Small intestine (tissue), 7 donors: ENCODE measurements at regions not wholly inside any gene's neighbourhood (a gene's known extent, or its start where the extent isn't known, plus 50 kb on each side); places are given as distances from the start of the nearest gene placed in this dataset.
"Not testable (repeated sequence)": the region's sequence is repeated elsewhere in the genome, so short reads cannot be mapped to it uniquely, and the experiment has no call there.

Source experiments
- DNase-seq, 2 donors: peaks; one replicate each; pipeline versions ENCODE4 v3.0.0 to v3.0.0-alpha.2; 2013
- FAIRE-seq: peaks from 2 replicates; lab custom pipeline; 2012; peaks lifted over from hg19 to GRCh38; lab: Jason Lieb, UNC
- H3K27ac ChIP-seq, 3 donors: one replicate each; pipeline ENCODE4 v1.5.1; 2013; ENCODE audit warnings: low read length in 2 of 3, mild to moderate bottlenecking in 2 of 3, control low read depth in 1 of 3, inconsistent platforms in 1 of 3, low read depth in 1 of 3, moderate library complexity in 1 of 3
- H3K27me3 ChIP-seq, 3 donors: one replicate each; pipeline ENCODE4 v1.6.1; 2013; ENCODE audit warnings: low read length in 3 of 3, inconsistent platforms in 1 of 3; ENCODE audit not compliant: control insufficient read depth in 3 of 3, insufficient read depth in 3 of 3
- H3K36me3 ChIP-seq, 3 donors: one replicate each; pipeline ENCODE4 v1.6.1; 2013; ENCODE audit warnings: low read length in 3 of 3, inconsistent platforms in 1 of 3, low read depth in 1 of 3, mild to moderate bottlenecking in 1 of 3, moderate library complexity in 1 of 3; ENCODE audit not compliant: control insufficient read depth in 3 of 3, insufficient read depth in 2 of 3
- H3K4me1 ChIP-seq, 3 donors: one replicate each; pipeline ENCODE4 v1.6.1; 2013; ENCODE audit warnings: low read length in 2 of 3, inconsistent platforms in 1 of 3, low read depth in 1 of 3, mild to moderate bottlenecking in 1 of 3, moderate library complexity in 1 of 3; ENCODE audit not compliant: control insufficient read depth in 3 of 3, insufficient read depth in 2 of 3
- H3K4me3 ChIP-seq, 3 donors: one replicate each; pipeline ENCODE4 v1.5.1; 2013; ENCODE audit warnings: low read length in 3 of 3, control low read depth in 1 of 3, inconsistent platforms in 1 of 3, low read depth in 1 of 3, mild to moderate bottlenecking in 1 of 3, moderate library complexity in 1 of 3
- H3K9me3 ChIP-seq, 2 donors: one replicate each; pipeline ENCODE4 v1.6.1; 2013; ENCODE audit warnings: low read depth in 1 of 2, low read length in 1 of 2; ENCODE audit not compliant: control insufficient read depth in 2 of 2, insufficient read depth in 1 of 2
- WGBS, 3 donors: extraction: QIAGEN DNeasy Blood & Tissue Kit; methylation state at CpG; one replicate each; pipeline ENCODE4 v1.1.7; 2013; 5-methylcytosine and 5-hydroxymethylcytosine counted together
- donor health status: healthy with polysubstance abuse.
- donor health status: control.
- donor health status: control.
- donor health status: Bipolar disorder and iron deficiency.
- donor health status: healthy.

GRCh38 chr2:163043201-163043600 is 204.6 kb upstream of the KCNH7 start:
- FAIRE-seq, result no peak

DNA sequence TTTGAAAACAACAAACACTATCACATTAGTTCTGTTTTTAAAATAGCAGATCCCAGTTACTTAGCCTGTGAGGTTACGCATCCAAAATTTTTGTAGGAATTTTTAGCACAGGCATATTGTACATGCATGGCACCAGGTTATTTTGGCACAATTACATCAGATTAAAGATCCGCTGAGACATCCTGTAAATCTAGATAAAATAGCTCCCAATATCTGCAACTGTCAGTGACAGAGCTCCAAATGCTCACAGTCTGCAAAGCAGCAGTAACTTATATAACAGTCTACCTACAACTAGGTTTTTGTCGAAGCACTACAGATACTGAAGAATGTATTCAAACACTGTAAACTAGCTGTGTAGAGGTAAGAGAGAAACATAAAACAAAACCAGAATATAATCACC is 200.7 kb upstream of the KCNH7 start:
- Histone ChIP-seq H3K9me3 (no peaks in the 10 kb centered on the region), H3K36me3 (no peaks in the 10 kb centered on the region), H3K4me1 (no peaks in the 10 kb centered on the region), H3K27me3 (no peaks in the 10 kb centered on the region), H3K4me3 (no peak overlapping the region), H3K27ac (no peak overlapping the region)
- WGBS, 3 donors, result 83 to 93% (median 88%) methylated on average over 3 of the region's 3 CpGs
- DNase-seq, result no peak
- FAIRE-seq, result no peak

More at GRCh38 chr2:163043201-163043600, 204.6 kb upstream of the KCNH7 start:
- no peaks in the 10 kb centered on the region for H3K4me1 ChIP-seq
- H3K27ac ChIP-seq, result no peak overlapping the region
- 70 to 79% (median 79%) methylated on average over 1 of the region's 1 CpG for WGBS, 3 donors
- no peaks in the 10 kb centered on the region for H3K36me3 ChIP-seq
- DNase-seq, result no peak
- no peaks in the 10 kb centered on the region for H3K27me3 ChIP-seq
- H3K9me3 ChIP-seq, result no peaks in the 10 kb centered on the region
- H3K4me3 ChIP-seq, result no peak overlapping the region

GRCh38 chr2:163028807-163029206 is 190.2 kb upstream of the KCNH7 start:
- H3K27me3 ChIP-seq, result no peaks in the 10 kb centered on the region
- H3K4me3 ChIP-seq, result no peak overlapping the region
- H3K36me3 ChIP-seq, result no peaks in the 10 kb centered on the region
- DNase-seq (no peak), FAIRE-seq (no peak)
- H3K27ac ChIP-seq, result no peak overlapping the region
- H3K9me3 ChIP-seq, result no peaks in the 10 kb centered on the region
- 65 to 78% (median 75%) methylated on average over 2 of the region's 2 CpGs for WGBS, 3 donors
- no peaks in the 10 kb centered on the region for H3K4me1 ChIP-seq

DNA sequence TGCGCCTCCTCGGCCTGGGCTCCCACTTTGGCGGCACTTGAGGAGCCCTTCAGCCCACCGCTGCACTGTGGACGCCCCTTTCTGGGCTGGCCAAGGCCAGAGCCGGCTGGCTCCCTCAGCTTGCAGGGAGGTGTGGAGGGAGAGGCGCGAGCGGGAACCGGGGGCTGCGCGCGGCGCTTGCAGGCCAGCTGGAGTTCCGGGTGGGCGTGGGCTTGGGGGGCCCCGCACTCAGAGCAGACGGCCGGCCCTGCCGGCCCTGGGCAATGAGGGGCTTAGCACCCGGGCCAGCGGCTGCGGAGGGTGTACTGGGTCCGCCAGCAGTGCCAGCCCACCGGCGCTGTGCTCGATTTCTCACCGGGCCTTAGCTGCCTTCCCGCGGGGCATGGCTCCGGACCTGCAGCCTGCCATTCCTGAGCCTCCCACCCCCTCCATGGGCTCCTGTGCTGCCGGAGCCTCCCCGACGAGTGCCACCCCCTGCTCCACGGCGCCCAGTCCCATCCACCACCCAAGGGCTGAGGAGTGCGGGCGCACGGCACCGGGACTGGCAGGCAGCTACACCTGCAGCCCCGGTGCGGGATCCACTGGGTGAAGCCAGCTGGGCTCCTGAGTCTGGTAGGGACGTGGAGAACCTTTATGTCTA is 187.7 kb upstream of the KCNH7 start:
- not testable (repeated sequence) for H3K36me3 ChIP-seq, H3K27ac ChIP-seq, H3K27me3 ChIP-seq, DNase-seq, H3K4me3 ChIP-seq, FAIRE-seq, H3K9me3 ChIP-seq, H3K4me1 ChIP-seq
- WGBS, 3 donors, result 76 to 85% (median 80%) methylated on average over 34 to 43 of the region's 43 CpGs

GRCh38 chr2:163016882-163017281 is 178.3 kb upstream of the KCNH7 start:
- H3K9me3 ChIP-seq, DNase-seq, H3K27me3 ChIP-seq, H3K4me3 ChIP-seq, H3K36me3 ChIP-seq, H3K27ac ChIP-seq, H3K4me1 ChIP-seq, FAIRE-seq: not testable (repeated sequence)
- WGBS, 3 donors, result 55 to 69% (median 58%) methylated on average over 5 of the region's 5 CpGs

DNA sequence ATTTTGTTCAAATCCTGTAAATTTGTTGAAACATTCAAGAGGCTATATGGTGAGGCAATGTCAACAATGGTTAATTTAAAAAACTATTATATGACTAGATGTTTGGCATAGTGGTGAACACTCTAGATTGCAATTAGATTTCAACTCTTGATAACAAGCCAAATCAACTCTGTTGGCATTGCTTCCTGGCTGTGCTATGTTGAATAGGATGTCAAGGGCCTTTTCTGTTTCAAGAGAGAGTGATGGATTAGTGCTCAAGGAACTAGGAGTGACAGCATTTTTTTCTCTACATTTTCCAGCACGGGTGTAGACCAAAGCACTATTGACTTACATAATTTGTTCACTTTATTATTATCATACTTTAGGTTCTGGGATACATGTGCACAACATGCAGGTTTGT is 172.4 kb upstream of the KCNH7 start:
- H3K9me3 ChIP-seq, result peaks cover 0 to 3% of the 10 kb centered on the region in 2 donors
- no peak overlapping the region for H3K4me3 ChIP-seq
- no peaks in the 10 kb centered on the region for H3K36me3 ChIP-seq
- H3K4me1 ChIP-seq, result no peaks in the 10 kb centered on the region
- no peak overlapping the region for H3K27ac ChIP-seq
- 52 to 54% (median 52%) methylated on average over 1 of the region's 1 CpG for WGBS, 3 donors
- DNase-seq, result no peak
- FAIRE-seq, result no peak
- H3K27me3 ChIP-seq, result no peaks in the 10 kb centered on the region

DNA sequence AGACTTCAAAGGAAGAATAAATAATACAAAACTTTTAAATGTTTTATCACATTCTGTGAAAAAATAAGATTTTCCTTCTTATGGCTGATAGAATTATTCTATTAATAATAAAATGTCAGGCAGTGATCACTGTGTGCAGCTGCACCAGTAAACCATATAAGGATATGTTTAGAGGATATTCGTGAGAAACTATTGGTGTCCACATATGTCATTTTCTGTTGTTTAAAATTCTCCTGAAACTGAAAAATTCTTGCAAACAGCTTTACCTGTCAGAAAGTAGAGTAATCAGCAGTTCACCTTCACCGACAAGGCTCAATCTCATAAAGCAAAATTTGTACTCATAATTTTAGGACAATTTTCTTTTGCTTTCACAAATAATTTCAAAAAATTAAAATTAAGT is 170.1 kb upstream of the KCNH7 start:
- Histone ChIP-seq H3K4me1 (no peaks in the 10 kb centered on the region), H3K27me3 (no peaks in the 10 kb centered on the region), H3K4me3 (no peak overlapping the region), H3K36me3 (no peaks in the 10 kb centered on the region), H3K9me3 (no peaks in the 10 kb centered on the region), H3K27ac (no peak overlapping the region)
- FAIRE-seq (no peak), DNase-seq (no peak)
- WGBS, 3 donors, result 77 to 88% (median 81%) methylated on average over 2 of the region's 2 CpGs

- DNase-seq, result no peak
- no peak for FAIRE-seq
- no peaks in the 10 kb centered on the region for H3K27me3 ChIP-seq
- H3K9me3 ChIP-seq, result peaks cover 0 to 3% of the 10 kb centered on the region in 2 donors
- H3K4me1 ChIP-seq, result no peaks in the 10 kb centered on the region
- H3K27ac ChIP-seq, result no peak overlapping the region
- no peaks in the 10 kb centered on the region for H3K36me3 ChIP-seq
- no peak overlapping the region for H3K4me3 ChIP-seq
Measured at GRCh38 chr2:162994718-162995117, 156.2 kb upstream of the KCNH7 start.

DNA sequence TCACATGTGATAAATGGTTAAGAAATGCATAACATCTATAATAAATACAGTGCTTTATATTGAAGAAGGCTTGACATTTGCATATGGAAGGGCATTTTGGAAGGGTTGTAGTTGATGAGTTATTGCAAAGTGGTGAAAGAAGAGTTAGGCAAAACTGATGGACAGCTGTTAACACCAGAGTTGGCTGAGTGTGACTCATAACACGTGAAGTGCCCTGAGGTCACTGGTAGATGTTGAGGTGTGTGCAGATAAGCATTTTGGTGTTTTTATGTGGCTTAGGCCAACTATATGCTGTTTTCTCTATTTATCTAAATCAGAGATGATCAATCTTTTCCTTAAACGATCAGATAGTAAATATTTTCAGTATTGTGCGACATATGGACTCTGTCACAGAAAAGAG is 154.3 kb upstream of the KCNH7 start:
- Histone ChIP-seq H3K4me3 (no peak overlapping the region), H3K27ac (no peak overlapping the region), H3K27me3 (no peaks in the 10 kb centered on the region), H3K36me3 (no peaks in the 10 kb centered on the region), H3K4me1 (no peaks in the 10 kb centered on the region), H3K9me3 (peaks cover 0 to 3% of the 10 kb centered on the region in 2 donors)
- FAIRE-seq (no peak), DNase-seq (no peak)
- 59 to 65% (median 60%) methylated on average over 3 of the region's 3 CpGs for WGBS, 3 donors
